RPMI8226 (cell line): ENCODE measurements at regions not wholly inside any gene's neighbourhood (a gene's known extent, or its start where the extent isn't known, plus 50 kb on each side); places are given as distances from the start of the nearest gene placed in this dataset.
"Not testable (repeated sequence)": the region's sequence is repeated elsewhere in the genome, so short reads cannot be mapped to it uniquely, and the experiment has no call there.

Experiments
- DNase-seq: peaks from one replicate; pipeline ENCODE4 v3.0.0-alpha.2; 2015

DNA sequence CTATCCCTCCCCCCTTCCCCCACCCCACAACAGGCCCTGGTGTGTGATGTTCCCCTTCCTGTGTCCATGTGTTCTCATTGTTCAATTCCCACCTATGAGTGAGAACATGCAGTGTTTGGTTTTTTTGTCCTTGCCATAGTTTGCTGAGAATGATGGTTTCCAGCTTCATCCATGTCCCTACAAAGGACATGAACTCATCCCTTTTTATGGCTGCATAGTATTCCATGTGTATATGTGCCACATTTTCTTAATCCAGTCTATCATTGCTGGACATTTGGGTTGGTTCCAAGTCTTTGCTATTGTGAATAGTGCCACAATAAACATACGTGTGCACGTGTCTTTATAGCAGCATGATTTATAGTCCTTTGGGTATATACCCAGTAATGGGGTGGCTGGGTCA, 52.3 kb upstream of the MAN1A2 start:
- DNase-seq: not testable (repeated sequence)

DNA sequence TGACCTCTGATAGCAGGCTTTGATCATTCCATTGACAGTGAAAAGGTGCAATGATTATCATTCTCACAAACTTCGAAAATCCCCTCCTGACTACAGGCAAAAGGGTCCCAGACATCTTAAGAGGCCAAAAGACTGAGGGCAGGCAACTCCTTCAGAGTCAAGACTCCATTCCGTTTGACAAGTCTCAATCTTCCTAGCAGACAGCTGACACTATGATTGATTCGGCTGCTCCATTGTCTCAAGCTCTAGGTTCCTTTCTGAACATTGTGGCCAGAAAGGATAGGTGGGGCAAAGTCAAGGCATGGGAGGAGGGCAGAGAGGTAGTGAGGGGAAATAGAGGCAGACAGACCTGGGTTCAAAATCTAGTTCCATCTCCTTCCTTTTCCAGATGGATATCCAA, 53.7 kb upstream of the MAN1A2 start:
- DNase-seq: no peak

DNA sequence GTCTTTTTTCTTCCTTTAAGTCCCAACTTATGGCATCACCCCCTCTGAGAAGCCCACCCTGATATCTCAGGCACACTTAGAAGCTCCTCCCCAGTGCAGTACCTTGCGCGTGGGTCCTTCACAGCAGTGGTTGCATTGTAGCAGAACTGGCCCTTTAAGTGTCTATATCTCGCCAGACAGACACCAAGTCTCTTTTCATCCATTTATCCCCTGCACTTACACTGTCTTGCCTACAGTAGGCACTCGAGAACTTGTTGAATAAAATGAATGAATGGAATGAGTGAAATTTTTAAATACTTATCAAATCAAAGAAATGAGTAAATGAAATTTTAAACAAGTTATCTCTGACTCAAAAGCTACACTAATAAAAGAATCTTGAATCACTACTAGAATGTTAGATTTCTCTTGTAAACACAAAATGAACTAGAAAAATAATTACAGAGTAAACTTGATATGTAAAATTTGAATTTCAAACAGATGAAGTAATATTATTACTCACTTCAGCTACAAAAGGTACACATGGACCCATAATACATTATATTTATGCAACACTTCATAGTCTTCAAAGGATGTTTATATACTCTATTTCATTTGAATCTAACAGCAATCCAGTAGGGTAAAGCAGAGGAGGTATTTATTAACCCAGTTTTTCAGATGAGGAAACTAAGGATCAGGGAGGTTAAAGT, 54.7 kb upstream of the MAN1A2 start:
- peak; percentile 7 for DNase-seq

DNA sequence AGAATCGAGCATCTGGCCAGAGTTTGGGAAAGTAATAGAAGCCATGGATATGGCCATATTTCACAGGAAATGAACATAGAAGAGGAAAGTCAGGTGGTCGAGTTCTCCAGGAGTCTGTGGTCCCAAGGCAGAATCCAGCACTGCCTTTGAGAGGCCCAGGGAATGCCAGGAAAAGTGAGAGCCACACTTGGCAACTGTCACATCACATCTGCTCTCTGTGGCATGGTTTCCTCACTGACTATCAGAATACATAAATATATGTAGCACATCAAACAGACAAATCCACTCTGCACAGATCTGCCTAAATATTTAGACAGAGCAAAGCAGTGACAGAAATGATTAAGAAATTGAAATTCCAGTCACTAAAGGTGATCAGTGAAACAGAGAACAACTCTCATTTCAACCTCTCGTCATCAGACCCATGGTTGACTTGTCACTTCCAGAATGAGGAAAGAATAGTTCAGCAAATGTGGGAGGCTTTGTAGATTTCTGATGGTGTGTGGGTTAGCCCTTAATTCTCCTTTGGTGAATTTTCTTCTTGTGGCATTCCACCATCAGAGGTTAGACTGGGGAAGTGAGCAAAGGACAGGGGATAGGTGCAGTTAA, 58.8 kb upstream of the MAN1A2 start:
- no peak for DNase-seq

DNA sequence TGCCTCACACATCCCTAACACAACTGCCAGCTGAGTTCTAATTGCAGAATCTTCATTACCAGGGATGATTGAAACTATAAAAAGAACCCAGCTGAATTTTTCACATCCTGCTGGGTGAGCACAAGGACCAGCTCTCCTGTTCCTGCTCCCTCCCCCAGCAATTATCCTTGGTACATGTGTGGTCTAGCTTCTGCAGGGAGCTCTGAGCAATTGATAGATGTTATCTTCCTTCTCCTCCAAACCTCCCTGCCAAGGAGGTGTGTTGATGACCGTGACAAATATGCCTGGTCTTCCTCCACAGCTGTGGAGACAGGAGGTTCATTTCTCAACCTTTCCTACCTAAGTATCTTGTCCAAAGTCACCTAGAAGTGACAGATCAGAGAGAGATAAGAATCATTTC, 65.3 kb upstream of the MAN1A2 start:
- DNase-seq: no peak

DNA sequence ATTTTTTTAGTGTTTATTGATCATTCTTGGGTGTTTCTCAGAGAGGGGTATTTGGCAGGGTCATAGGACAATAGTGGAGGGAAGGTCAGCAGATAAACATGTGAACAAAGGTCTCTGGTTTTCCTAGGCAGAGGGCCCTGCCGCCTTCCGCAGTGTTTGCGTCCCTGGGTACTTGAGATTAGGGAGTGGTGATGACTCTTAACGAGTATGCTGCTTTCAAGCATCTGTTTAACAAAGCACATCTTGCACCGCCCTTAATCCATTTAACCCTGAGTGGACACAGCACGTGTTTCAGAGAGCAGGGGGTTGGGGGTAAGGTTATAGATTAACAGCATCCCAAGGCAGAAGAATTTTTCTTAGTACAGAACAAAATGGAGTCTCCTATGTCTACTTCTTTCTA, 67.1 kb upstream of the MAN1A2 start:
- DNase-seq: not testable (repeated sequence)

DNA sequence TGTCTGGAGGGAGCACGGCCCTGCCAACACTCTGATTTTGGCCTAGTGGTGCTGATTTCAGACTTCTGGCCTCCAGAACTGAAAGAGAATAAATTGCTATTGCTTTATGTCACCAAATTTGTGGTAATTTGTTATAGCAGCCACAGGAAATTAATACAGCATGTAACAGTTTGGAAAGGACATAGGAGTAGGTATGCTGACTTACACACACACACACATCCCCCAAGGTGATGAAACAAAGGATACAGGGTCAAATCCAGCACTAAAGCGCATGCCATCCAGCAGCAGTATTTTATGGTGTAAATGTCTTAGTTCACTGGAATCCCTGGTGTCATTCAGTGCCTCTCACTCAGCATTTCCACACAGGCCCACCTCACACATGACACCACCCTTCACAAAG, 72.2 kb upstream of the MAN1A2 start:
- no peak for DNase-seq

DNA sequence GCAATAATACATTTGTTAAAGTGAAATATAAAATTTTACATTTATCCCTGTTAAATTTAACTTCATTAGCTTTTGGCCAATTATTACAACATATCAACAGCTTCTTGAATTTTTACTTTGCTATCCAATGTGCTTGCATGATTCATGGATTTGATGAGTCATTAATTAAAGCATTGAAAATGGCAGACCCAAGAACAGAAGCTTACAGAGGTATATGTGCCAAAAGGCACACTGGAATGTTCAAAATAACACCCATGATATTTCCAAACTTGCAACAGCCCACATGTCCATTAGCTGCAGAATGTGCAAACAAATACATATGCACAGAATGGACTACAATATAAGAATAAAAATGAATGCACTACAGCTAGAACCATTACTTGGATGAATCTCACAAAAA, 76.4 kb upstream of the MAN1A2 start:
- no peak for DNase-seq

DNA sequence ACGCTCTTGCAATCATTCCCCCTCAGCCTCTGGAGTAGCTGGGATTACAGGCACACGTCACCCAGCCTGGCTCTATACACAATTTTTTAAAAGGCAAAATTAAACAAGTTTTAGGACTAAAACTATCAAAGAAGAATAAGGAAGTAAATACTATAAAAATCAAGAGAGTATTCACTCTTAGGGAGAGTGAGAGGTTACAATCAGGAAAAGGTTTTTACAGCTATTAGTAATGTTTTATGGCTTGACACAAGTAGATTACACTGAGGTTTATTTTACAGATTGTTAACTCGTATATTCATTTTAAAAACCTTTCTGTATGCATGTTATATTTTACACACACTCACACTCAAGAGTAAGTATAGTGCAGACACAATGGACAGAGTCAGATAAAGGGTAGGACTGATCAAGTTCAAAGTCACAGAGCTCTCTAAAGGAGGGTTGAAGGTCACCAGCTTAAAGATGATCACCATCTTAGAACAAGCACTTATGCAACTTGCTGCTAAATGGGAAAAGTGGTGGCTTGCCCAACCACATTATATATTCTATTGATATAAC, 77.9 kb upstream of the MAN1A2 start:
- no peak for DNase-seq

DNA sequence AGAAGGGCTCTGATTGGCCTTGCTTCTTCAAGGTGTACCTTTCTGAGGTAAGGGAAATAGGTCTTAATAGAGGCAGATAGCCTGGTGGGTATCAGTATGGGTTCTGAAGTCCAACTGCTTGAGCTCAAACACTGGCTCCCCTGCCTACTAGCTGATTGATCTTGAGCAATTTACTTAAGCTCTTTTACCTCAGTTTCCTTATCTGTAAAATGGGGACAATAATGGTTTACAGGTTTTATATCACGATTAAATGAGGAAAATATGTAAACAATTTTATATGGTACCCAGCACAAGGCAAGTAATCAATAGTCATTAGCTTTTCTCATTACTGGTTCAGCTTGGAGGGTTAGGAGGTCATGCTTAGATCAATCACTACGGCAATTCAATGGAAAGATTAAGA, 75.8 kb upstream of the VTCN1 start:
- DNase-seq: no peak

DNA sequence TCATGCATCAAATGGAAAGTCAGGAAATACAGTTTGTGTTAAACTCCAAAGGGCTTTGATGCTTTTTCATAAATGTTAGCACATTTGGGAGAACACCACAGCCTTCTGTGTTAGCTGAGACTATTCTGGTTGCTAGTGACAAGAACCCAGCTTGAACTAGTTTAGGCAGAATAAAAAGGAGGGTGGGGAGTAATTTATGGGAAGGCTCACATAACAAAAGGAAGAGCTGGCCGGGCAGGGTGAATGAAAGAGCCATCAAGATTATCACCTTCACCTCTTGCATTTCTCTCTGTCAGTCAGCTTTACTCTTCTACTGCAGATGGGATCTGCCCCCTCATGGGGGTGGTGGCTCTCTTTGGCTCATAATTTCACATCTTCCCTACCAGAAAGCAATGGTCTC, 75.4 kb upstream of the VTCN1 start:
- no peak for DNase-seq

DNA sequence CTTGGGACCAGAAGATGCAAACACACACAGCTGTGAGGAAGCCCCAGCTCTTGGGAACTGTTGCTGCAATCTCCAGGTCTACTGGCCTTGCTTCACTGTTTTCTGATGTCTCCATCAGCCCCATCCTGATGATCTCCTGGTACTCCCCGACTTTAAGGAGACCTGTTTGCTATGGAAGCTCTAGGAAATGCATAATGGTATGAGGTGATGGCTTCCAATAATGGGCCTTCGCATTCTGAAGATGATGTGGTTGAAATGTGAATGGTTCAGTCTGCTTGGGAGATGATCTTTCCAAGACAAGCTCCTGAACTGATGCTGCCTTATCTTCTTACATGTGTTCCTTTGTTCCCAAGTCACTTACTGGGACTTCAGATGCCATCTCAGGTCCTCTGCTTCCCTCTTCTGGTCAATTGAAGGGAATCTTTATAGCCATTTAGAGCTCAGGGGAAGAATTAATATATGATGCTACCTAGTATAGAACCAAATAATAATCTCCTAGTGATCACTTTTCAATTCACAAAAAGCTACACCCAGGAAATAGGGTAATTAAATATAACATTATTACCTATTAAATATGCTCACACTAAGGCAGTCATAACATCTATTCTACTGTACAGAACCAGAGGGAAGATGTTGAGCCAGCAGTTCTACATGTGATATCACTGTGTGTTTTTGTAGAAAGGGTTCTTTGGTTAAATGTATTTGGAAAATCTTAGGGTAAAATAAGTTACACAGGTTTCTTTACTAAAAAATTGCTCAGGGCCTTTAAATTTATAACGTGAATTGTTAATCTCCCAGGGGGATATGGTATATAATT, 73.9 kb upstream of the VTCN1 start:
- peak; percentile 18 for DNase-seq

DNA sequence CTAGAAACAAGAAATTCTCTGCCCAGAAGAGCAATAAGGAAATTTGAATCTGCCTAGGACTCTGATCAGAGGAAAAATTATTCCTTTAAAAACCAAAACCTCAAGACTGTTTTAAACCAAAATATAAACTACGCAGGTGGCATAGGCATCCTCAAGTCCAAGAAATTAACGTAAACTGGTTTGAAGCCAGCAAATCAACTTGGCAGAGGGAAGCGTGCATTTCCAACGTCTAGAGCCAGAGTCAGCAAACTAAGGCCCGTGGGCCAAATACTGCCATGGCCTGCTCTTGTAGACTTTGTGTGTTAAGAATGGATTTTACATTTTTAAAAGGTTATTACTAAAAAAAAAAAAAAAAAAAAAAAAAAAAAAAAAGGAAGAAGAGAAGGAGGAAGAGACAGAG, 67.8 kb upstream of the VTCN1 start:
- no peak for DNase-seq

DNA sequence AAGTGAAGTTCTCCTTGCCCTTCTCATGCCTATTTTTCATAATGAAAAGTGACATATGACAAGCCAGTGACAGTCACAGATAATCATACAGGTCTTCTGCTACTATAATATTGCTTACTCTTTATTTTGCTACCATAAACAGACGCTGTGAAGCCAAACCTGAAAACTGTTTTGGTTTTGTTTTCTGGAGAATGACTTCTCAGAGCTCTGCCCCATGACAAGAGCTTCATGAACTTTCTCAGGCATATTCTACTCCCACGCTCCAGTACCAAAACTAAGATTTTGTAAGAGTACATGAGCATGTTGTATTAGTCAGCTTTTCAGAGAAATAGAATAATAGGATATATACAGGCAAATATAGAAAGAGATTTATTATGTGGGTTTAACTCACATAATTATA, 64.3 kb upstream of the VTCN1 start:
- DNase-seq: no peak

DNA sequence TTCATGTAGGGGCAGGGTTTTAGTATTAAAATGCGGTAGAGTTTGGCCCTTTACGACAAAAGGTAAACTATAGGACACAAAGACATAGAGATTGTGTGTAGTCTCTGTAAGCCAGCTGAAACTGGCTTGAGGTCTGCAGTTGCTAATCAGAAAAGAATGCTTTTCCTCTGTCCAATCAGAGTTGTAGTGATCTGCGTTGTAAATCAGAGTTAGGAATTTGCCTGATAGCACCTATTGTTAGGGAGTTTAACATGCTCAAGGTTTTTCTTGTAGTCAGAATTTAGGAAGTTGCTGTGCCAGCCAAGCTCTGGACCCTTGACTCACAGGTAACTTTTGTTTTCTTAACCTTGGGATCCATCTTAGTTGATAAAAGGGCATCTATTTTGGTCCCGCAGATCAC, 61.2 kb upstream of the VTCN1 start:
- no peak for DNase-seq

DNA sequence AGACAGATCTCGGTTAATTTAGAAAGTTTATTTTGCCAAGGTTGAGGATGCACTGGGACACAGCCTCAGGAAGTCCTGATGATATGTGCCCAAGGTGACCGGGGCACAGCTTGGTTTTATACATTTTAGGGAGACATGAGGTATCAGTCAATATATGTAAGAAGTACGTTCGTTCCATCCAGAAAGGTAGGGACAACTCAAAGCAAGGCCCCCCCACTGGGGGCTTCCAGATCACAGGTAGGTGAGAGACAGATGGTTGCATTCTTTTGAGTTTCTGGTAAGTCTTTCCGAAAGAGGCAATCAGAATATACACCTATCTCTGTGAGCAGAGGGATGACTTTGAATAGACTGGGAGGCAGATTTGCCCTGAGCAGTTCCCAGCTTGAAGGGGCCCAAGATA, 60.4 kb upstream of the VTCN1 start:
- DNase-seq: no peak

DNA sequence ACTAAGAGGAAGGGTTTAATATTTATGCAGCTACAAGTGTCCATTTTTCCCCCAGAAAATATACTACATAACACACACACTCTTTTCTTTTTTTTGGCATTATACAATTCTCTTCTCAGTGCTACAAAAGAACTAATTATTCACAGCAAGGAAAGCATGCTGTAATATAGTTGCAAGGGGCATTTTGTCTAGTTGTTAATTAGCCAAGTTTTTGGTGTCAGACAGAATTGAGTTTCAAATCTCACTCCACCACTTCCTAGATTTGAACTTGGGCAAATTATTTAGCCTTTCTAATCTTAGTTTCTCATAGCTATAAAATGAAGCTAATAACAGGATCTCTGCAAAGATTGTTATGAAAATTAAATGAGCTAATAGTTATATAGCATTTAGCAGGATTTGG, 60.0 kb upstream of the VTCN1 start:
- no peak for DNase-seq

DNA sequence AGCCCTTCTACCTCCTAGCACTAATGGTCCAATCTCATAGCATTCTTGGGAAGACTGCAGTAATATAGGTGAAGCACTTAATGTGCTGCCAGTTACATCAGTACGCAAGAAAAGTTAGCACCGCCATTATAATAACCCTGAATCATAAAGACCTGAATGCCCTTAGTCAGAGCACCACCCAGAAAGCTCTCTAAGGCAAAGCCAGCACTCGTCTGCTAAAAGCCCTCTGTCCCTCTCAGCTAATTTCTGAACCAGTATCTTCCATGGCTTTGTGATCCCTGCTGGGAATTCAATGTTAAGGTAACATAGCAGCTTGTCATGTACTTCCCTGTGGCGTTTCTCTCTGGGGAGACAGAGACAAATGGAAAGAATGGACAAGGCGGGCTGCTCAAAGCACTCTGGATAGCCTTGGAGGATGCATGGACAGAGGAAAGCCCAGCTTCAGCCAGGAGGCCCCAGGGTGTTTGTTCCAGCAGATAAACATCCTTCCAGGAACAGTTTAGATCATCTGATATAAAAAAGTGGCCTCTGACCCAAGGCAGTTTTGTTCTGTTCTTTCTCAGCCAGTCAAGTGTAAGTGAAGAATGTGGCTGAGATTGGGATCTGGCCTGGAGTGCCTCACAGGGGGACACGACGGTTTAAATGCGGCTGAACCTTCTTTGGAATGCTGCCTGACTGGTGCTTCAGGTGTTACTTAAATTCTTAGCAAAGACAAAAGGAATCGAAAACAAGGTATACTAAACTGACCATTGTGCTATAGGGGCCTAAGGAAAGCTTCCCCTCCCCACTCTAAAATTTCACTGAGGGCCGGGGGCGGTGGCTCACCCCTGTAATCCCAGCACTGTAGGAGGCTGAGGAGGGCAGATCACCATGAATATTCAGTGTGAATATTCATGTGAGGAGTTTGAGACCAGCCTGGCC, 58.1 kb upstream of the VTCN1 start:
- no peak for DNase-seq

DNA sequence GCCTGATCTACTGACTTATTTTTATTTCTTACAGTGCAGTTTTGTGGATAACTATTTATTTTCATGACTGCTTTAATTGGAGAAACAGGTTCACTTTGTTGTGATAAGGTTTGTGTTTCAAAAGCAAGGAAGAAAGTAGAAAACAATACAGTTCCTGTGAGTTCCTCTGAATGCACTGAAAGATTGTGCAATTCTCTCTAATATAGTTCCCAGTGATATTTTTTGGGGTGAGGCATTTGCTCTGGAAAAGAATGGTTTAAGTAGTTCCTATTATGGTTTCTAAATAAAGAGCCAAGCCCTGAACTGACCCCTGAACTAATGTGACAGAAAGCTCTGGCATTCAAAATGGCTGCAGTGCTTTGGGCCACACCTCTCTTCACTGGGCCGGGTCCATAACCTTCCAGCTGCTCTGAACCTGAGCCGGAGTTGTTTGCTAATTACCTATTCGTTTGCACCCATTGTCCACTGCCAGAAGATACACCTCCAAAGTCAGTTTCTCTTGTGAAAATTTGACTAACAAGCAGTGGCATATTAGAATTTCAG, 56.6 kb upstream of the VTCN1 start:
- DNase-seq: no peak

DNA sequence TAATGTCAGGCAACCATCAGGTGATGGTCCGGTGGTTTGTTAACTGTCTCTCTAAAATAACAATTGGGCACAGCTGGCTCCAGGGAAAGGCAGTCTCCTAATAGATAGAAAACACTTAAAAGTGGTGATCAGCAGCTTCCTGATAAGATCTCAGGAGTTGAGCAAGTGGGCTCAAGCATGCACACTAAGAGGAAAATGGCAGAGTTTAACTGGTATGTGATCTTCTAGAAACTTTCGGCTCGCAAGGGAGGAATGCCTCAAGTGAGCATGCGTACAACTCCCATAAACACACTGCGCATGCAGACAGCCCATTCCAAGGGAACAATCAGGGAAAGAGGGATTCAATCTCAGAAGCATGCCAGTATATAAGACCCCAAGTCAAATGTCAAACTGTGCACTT, 52.2 kb upstream of the VTCN1 start:
- DNase-seq: no peak

DNA sequence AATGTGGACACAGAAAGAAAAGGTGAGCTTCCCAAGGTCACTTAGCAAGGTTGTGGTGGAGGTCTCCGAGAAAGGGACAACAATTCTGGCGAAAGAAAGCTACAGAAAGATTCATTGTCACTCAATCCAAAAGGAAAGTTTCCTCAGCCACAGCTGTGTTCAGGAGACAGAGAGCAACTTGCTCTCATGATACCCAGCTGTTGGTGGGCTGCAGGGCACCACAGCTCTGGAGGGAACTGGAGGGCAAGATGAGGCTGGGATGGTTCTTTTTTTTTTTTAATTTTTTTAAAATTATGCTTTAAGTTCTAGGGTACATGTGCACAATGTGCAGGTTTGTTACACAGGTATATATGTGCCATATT, 50.7 kb upstream of the VTCN1 start:
- DNase-seq: no peak

DNA sequence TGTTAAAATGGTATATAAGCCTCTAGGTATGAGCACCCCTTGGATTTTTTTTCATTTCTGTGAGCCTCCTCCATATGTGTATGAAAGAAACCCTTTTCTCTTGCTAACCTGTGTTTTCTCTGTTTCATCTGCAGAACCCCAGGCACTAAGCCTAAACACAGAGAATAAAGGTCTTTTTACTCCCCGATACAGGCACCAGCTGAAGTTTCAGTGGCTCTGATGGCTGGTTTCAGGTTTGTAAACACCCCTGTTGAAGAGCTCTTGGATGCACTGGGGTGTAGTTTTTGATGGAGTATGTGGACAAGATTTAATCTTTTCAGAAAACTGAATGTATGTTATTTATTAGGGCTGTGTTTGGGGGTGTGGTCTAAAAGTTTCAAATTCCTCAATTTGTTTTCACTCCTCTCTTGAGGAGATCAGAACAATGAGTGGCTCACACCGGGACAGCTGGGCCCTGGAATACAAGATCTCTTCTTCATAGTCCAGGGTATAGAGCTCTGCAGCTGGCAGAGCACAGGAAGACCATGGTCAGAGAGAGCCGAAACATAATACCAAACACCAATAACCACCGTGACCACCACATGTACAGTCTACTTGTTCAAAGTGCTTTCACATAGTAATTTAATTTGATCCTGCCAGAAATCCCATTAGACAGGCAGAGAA, 50.2 kb upstream of the VTCN1 start:
- DNase-seq: no peak
